ENCODE measurements at regions not wholly inside any gene's neighbourhood (a gene's known extent, or its start where the extent isn't known, plus 50 kb on each side); places are given as distances from the start of the nearest gene placed in this dataset.

DNA sequence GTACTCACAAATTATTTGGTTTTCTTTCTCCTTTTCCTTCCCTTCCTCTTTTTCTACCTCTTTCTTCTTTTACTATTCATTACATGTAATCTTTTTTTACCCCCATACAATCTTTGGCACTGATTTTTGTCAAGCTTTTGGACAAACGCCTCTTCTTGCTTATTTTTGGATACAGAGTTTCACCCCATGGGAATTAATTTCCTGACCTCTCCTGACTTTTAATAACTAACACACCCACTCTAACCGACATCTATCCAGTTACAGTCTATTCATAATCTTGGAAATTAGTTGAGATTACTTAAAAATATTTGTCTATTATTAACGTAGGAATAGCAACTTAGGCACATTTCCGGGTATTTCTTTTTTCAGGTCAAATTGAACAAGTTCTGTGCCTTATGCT is 101.2 kb downstream of the HDGFL1 start:
- no peak for DNase-seq

DNA sequence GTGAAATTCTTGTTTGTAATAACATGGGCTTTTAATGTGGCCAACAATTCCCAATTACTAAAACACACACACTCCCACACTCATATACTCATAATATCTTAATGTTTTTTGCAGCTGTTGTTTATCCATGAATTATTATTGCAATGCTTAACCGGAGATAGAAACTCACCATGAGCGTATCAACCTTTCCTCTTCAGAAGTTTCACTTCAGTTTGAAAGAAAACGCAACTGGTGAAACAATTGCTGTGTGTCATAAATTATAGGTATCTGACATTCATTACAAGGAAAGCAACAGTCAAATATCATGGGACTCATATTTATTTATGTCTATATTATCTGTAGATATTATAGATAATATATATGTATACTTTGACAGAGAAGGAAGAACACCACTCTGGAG is 104.1 kb downstream of the HDGFL1 start:
- no peak for DNase-seq

GRCh38 chr6:22680950-22681349 is 111.6 kb downstream of the HDGFL1 start:
- DNase-seq = no peak

- DNase-seq = no peak
These were observed 112.4 kb downstream of the HDGFL1 start for GRCh38 chr6:22681761-22682160.

DNA sequence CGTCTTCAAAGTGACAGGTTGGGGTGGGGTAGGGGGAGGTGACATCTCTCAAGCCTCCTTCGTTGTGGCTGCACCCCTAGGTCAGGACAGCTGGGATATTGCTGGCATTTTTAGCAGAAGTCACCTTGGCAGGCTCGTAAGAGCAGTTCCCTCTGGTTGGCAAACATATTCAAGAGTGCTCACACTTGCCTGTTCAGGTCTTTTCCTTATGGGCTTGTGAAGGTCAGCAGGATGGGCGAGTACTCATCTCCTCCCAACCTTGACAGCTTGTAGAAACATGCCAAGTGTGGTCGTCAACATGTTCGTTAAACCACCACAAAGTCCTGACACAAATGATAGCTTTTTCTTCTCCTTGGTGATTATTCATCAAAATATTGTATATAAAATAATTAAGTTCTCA is 113.6 kb downstream of the HDGFL1 start:
- no peak for DNase-seq

DNA sequence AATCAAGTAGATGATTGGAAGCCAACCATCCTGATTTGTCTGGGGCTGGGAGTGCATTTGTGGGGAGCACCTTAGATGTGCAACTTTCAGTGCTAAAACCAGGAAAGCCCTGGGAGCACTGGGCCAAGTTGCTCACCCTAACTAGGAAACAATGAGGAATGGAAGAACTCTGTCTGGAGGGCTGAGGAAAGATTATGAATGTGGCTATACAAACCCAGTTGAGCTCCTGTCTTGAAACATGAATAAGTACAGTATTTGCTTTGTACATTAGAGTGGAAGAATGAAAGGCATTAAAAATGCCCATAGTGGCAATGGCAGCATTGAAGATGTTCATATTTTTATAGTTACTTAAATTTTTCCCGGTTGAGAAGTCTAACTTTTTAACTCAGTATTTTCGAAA is 121.1 kb downstream of the HDGFL1 start:
- no peak for DNase-seq

GRCh38 chr6:22694092-22694724 is 124.8 kb downstream of the HDGFL1 start:
- DNase-seq = no peak

DNA sequence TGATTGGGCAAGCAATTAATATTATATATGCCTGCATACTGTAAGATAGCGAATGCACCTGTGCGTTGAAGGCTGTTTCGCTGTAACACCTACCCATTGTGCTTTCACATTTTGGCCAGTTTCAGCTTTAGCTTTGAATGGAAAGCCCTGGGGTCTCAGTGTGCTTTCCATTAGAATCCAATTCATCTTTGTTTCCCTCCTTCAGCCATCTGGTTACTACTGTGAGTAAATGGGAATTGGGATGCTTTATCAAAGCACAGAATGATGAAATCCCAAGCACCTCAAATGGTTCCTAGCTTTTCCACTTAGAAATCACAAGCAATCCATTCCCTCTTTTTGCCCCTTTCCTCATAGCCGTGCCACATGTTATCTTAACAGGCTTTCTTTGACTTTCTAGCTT is 127.1 kb downstream of the HDGFL1 start:
- no peak for DNase-seq

- no peak for DNase-seq
These were observed 127.9 kb downstream of the HDGFL1 start for GRCh38 chr6:22697306-22697705.

- DNase-seq = no peak
These were observed 129.8 kb downstream of the HDGFL1 start for GRCh38 chr6:22699151-22699550.

DNA sequence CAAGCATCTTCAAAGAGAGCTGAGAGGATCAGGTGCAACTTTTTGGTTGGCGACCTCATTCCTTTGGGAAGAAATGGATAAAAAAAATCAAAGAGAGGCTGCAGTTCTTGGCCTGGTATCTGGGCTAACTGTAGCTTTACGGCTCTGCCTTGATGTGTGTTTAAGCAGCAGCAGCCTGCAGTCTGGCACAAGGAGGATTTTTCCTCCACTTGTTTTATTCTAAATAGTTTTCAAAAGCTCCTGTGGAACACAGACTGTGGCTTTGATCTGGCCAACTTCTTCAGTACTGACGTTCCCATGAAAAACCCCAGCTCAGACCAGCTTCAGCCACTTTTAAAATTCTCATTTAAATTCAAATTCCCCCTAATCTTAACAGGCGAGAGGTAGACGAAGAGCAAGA is 137.3 kb downstream of the HDGFL1 start:
- DNase-seq = no peak

DNA sequence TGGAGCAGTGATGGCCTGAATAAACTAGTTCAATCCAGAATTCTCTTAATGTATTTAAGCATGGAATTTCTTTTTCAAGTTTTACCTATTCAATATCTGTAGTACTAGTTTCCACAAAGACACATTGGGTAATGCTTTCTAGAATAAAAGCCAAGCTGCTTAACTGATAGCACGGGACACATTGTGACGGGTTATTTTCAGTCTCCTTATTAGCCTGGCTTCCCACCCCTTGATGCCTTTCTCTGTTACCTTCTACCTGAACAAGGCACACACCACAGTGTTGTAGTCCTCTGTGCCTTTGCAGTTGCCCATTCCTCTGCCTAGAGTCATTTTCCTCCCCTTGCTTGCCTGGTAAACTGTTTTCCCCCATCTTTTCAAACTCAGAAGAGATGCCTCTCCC is 139.1 kb downstream of the HDGFL1 start:
- no peak for DNase-seq

DNA sequence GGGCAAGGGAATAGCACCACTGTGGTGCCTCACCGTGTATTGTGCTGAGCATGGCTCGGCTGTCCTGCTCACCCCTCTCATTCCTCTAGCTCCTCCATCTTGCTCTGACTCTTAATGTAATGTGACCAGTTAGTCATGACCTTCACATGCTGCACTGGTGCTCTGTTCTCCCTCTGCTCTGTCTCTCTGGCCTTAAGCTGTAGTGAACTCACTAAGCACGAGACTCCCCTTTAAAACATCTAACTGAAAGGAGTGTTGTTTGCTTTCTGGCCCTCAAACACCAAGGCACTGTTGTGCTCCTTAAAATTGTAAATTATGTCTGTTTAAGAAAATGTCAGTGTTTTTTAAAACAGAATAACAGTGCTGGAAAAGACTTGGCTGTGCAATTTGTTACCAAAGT is 140.4 kb downstream of the HDGFL1 start:
- DNase-seq = peak in 3 of 14 donors; percentile 0 to 10 (median 10)

DNA sequence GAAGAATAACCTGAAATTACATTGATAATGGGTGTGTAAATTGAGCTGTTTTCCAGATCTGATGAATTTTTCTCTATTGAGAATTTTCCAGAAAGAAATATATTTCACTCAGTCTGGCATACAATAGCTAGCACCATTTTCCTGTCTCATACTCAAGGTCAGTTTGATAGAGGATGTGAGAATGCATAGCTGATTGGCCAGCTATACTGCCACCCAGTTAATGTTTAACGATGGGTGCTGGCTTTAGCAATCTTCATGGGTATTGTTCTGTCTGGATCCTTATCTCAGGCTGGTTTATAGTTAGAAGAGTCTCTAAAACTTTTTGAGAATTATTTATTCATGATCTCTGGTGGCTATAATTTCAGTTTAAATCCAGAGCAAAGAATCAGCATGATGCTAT is 147.4 kb downstream of the HDGFL1 start:
- DNase-seq = no peak

DNA sequence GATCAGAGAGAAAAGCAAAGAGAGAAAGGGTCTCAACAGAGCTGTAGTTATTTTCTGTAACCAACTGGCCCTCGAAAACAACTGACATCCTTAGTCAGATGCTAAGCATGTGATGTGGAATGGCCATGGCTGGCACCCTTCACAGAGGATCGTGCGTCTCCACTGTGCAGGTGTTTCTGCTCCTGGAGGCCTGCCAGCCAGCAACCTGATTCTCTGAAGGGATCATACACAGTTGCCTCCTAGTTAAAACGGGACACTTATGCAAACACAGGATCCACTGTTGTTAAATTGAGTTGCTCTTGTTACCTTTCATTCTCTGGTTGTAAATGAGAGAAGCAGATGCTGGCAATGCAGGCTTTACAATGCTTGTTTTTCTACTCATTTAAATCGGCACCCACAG is 148.5 kb downstream of the HDGFL1 start:
- no peak for DNase-seq

DNA sequence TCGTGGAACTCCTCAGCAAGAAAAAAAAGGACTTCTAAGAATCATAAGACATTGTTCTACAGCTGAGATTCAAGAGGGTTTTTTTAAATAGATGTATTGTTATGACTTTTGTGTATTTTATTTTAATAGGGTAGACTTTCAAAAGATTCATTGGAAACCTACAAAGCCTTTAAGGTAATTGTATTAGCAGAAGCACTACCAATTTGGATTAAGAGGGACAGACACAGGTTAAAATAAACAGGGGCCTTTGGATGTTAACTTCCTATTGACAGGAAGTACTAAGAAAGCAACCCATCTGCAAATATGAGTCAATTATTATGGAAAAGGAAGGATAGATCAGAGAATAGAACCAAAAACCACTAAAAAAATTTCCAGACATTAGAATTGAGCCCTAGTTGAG is 153.5 kb downstream of the HDGFL1 start:
- no peak for DNase-seq

DNA sequence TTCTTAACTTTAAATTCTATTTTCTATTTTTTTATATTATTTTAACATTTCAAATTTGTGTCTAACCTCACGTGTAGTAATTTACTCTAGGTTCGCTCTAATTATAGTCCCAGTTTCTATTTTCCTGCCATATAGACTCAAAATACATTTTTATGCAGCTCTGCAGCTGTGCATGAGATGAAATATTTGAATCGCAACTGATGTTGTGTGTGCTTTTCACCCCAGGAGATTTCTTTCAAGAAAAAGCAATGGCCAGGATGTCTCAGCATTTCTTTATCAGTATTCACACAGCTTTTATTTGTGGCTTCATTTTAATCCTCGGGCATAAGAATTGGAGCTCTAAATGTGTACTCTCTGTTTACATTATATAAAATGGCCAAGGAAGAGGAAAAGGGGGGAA is 157.6 kb downstream of the HDGFL1 start:
- DNase-seq = no peak

GRCh38 chr6:22727710-22728109 is 158.3 kb downstream of the HDGFL1 start:
- DNase-seq = no peak

GRCh38 chr6:22732176-22732970 is 163.0 kb downstream of the HDGFL1 start:
- DNase-seq = no peak

GRCh38 chr6:22736740-22737139 is 167.4 kb downstream of the HDGFL1 start:
- no peak for DNase-seq

DNA sequence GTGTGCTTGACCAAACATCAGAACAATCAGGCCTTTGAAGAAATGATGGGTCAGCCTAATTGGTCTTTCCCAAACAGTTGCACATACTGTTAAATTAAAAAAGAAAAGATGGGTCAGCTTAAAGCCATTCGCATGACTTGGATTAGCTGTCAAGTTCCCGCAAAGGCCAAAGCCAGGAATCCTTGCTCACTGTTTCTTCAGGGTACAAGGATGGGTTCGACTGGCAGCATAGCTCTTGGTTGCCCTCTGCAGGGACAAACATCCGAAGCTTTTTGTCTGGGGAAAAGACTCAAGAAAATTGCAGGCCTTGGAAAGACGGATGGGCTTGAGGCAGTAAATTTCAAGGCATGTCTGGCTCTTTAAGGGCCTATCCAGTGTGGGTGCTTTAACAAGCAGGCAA is 168.0 kb downstream of the HDGFL1 start:
- DNase-seq = peak in 8 of 14 donors; percentile 4 to 60 (median 26)

GRCh38 chr6:22738194-22738593 is 168.8 kb downstream of the HDGFL1 start:
- no peak for DNase-seq

- no peak for DNase-seq
These were observed 178.2 kb downstream of the HDGFL1 start for GRCh38 chr6:22747571-22747970.

DNA sequence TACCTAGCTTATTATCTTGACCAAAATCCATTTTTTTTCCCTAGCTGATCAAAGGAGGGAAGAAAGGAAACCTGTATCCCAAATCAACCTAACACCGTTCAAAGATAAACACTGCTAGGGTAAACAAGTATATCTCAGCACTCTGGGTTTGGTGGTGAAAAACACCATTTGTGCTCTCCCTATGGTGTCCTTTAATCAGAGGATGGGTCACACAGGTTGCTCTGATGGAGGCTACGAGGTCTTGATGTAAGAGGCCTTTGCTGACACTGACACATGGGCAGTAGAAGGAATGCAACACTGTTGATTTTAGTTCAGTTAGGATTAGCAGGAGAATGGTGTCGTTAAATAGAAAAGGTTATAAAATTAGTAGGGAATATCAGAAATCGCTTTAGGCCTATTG is 179.3 kb downstream of the HDGFL1 start:
- peak in 1 of 14 donors; percentile 1 for DNase-seq

All from C1 segment of cervical spinal cord (tissue), 14 donors.